HT-29 (cell line): ENCODE measurements at regions not wholly inside any gene's neighbourhood (a gene's known extent, or its start where the extent isn't known, plus 50 kb on each side); places are given as distances from the start of the nearest gene placed in this dataset.
"Not testable (repeated sequence)": the region's sequence is repeated elsewhere in the genome, so short reads cannot be mapped to it uniquely, and the experiment has no call there.

Experiments
- DNase-seq: peaks from one replicate; pipeline ENCODE4 v3.0.0-alpha.2; 2015; ENCODE audit warnings: low spot score

DNA sequence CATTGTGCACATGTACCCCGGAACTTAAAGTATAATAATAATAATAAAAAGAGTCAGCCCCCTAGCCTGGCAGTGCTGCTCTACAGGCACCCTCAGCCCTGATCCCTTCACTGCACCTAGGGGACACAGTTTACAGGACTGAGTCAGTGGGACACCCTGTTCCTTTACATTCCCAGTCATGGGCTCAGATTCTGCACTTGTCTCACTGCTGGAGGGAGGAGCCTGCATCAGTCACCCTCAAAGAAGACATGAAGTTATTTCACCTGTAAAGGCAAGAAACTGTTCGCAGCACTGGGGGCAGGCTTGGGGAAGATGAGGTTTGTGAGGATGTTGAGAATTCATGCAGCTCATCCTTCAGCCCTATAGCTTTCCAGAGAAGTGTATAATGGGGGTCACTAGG lies 50.7 kb upstream of the VPREB1 start:
- DNase-seq: no peak

GRCh38 chr22:22193462-22193861 lies 51.1 kb upstream of the VPREB1 start:
- DNase-seq: not testable (repeated sequence)

DNA sequence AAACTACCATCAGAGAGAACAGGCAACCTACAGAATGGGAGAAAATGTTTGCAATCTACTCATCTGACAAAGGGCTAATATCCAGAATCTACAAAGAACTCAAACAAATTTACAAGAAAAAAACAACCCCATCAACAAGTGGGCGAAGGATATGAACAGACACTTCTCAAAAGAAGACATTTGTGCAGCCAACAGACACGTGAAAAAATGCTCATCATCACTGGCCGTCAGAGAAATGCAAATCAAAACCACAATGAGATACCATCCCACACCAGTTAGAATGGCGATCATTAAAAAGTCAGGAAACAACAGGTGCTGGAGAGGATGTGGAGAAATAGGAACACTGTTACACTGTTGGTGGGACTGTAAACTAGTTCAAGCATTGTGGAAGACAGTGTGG lies 51.6 kb upstream of the VPREB1 start:
- not testable (repeated sequence) for DNase-seq

DNA sequence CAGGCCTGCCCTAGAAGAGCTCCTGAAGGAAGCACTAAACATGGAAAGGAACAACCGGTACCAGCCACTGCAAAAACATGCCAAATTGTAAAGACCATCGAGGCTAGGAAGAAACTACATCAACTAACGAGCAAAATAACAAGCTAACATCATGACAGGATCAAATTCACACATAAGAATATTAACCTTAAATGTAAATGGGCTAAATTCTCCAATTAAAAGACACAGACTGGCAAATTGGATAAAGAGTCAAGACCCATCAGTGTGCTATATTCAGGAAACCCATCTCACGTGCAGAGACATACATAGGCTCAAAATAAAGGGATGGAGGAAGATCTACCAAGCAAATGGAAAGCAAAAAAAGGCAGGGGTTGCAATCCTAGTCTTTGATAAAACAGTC lies 54.8 kb upstream of the VPREB1 start:
- DNase-seq: not testable (repeated sequence)

GRCh38 chr22:22187863-22188262 lies 56.7 kb upstream of the VPREB1 start:
- not testable (repeated sequence) for DNase-seq

DNA sequence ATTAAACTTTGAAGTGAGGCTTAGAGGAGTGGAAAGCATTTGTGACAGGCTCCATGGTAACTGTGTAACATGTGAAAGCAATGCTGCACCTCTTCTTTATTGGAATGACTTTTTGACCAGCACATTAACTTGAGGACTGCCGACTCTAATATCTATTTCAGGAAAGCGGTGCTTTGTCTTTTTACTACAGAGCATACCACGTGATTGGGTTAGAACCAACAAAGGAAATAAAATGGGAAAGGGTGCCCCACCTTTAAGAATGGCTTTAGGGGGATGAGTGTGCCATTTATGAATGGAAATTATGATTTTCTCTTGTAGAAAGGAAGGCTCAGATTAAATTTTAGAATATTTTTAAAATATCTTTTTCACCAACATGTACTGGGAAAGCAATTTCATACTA lies 57.3 kb upstream of the VPREB1 start:
- DNase-seq: no peak

- no peak for DNase-seq
Measured at GRCh38 chr22:22185844-22186499, 58.6 kb upstream of the VPREB1 start.

- DNase-seq: no peak
Measured at GRCh38 chr22:22185217-22185616, 59.4 kb upstream of the VPREB1 start.

DNA sequence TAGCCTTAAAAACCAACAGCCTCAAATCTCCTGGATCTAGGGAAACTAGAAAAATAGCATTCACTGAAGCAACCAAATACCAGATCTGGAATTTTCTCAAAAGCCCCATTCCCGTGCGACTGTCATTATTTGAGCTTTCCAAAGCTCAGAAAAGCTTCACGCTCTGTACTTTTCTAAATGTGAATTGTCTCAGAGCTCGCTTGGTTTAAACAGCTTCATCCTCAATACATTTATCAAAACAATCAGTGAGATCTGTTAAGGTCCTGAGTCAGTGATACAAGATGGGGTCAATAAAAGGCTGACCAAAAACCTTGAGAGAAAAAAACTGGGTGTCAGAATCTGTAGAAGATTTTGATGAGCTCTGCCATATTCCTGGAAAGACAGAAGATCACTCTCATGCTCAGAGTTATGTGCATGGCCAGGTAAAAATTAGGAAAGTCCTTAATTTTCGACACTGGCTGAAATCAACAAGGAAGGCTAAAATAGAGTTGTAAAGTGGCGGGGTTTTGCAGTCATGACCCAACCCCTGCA lies 60.2 kb upstream of the VPREB1 start:
- no peak for DNase-seq

- DNase-seq: no peak
Measured at GRCh38 chr22:22182990-22183264, 61.7 kb upstream of the VPREB1 start.

DNA sequence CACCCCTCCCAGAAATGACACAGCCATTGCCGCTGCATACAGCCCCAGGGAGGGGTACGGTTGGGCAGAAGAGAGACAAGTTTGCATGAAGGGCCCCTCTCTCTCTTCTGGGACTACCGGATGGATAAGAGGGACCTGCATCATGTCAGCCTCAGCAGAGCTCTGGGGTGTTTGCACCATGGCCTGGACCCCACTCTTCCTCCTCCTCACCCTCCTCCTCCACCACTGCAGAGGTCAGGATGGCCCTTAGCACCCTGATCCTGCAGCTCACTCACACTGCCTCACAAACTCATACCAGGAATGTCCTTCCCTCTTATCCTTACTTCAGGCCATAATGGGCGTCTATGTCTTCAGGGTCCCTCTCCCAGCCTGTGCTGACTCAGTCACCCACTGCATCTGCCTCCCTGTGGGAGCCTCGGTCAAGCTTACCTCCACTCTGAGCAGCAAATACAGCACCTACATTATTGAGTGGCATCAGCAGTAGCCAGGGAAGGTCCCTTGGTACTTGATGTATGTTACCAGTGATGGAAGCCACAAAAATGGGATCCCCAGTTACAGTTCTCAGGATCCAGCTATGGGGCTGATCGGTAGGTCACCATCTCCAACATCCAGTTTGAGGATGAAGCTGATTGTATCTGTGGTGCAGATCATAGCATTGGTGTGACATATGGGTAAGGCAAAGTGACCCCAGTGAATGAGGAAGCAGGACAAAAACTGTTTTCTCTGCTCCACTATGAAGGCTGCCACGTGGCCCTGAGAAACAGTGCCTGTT lies 62.2 kb upstream of the VPREB1 start:
- DNase-seq: no peak

- DNase-seq: no peak
Measured at GRCh38 chr22:22181341-22181850, 63.2 kb upstream of the VPREB1 start.

- no peak for DNase-seq
Measured at GRCh38 chr22:22180738-22181285, 63.8 kb upstream of the VPREB1 start.

- DNase-seq: no peak
Measured at GRCh38 chr22:22179858-22180257, 64.7 kb upstream of the VPREB1 start.

- DNase-seq: no peak
Measured at GRCh38 chr22:22178992-22179391, 65.6 kb upstream of the VPREB1 start.

DNA sequence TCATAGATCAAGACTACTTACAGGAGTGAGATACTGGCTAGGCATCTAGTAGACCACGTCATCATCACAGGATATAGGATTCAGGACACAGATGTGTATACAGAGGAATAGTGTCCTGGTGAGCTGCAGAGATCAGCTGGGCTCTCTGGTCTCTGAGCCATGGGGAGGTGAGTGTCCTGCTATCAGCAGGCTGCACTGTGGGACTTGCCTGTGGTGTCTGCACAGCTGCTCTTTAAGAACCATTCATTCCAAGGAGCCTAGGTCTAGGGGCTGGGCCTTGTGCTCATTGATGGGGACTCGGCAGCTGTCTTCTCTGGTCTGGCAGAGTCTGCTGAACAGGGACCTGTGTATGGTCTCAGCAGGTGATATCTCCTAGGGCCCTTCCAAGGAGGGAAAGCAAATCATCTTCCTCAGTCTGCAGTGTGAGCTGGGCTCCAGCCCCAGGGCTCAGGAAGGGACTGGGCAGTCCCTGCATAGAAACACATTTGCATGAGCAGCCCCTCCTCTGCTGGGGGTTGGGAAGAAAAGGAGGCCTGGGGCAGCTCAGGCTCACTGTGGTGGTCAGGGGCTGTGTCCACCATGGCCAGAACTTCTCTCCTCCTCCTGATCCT lies 66.1 kb upstream of the VPREB1 start:
- DNase-seq: no peak

GRCh38 chr22:22176929-22177616 lies 67.5 kb upstream of the VPREB1 start:
- DNase-seq: no peak

- DNase-seq: not testable (repeated sequence)
Measured at GRCh38 chr22:22172896-22173628, 71.5 kb upstream of the VPREB1 start.

DNA sequence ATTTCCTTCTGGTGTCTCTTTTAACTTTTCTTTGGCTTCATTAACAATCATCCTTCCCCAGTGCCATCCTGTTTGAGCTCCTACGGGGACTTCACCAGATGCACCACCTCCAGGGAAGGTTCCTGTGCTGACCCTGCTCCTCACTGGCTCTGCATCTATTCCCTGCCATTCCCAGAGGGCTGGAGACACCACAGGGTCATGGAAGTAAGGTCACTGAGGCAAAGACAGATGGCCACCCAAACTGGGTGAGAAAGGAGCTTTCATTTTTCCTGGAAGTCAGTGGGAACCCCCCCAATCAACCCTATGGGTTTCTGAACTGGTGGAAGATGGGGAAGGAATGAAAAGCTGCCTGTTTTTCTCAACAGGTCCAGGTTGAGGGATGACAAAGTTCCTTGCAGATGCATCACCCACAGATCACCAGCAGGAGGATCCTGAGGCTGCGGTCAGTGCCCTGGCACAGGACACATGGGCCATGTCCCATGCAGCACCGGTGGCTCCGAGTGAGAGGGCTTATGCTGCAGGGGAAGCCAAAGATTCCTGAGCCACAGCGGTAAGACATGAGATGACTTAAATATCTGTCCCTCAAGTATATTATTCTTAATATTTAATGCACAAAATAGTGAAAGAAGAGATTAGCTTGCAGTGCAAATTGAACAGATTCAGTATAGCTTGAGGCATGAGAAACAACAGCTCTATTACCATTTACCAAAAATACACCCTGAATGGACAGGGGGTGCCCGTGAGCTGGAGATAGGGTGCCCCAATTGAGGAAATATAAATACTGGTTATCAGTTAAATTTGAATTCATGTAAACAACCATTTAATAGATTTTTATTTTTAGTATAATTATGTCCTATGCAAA lies 73.0 kb upstream of the VPREB1 start:
- DNase-seq: peak; percentile 23

GRCh38 chr22:22169923-22170322 lies 74.7 kb upstream of the VPREB1 start:
- DNase-seq: no peak
